GM04503 (cell line): ENCODE measurements at regions not wholly inside any gene's neighbourhood (a gene's known extent, or its start where the extent isn't known, plus 50 kb on each side); places are given as distances from the start of the nearest gene placed in this dataset.
A peak's percentile ranks its signal among the peaks of the same experiment; 100 is the strongest.

ENCODE experiments used
- DNase-seq: peaks from one replicate; pipeline ENCODE4 v3.0.0-alpha.2; 2012; ENCODE audit warnings: low read depth

- no peak for DNase-seq
These were observed 161.7 kb downstream of the PLPP3 start for GRCh38 chr1:56417646-56418045.

DNA sequence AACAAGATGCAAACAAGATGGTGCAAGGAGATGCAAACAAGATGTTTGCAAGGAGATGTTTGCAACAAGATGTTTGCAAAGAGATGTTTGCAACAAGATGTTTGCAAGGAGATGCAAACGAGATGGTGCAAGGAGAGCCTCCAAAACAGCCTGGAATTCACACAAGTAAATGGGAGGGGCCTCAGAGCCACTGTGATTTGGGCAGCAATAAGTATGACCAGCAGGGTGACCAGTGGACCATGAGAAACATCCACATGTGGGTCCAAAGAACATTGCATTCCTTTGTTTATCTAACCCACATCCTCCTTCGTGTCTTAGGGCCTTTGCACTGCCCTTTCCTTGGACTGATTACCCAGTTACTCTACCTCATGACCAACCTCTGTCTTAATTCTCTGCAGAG, 162.9 kb downstream of the PLPP3 start:
- DNase-seq: no peak

DNA sequence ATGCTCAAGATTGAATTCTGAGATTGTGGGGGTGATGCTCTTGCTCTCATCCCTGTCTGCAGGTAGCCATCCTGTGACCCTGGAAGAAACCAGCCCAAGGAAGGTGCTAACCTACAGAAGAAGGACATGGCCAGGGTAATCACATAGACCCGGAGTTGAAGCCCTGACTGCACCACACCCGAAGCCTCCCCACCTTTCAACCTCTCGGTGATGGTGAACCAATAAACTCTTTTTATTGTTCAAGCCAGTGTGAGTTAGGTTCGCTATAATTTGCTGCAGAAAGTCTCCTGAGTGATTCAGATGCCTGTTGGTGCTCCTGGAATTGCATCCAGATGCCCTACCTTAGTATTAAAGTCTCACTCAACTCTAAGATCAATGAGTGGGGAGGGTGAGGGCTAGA, 163.6 kb downstream of the PLPP3 start:
- no peak for DNase-seq

DNA sequence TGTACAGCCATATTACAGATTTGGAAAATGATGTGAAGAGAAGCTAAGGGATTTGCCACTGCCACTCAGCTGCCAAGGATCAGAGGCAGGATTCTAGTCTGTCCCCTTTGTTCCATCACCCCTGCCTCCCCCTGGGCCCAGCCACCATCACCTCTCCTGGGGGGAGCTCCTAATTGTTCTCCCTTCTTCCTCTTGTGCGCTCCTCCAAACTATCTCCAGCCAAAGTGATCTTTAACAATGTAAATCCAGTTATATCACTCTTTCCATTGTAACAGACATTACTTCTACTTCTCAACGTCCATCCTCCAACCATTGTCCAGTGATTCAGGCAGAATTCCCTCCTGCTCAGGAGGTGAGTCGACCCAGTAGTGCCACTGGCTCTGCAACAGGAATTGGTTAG, 164.1 kb downstream of the PLPP3 start:
- no peak for DNase-seq

DNA sequence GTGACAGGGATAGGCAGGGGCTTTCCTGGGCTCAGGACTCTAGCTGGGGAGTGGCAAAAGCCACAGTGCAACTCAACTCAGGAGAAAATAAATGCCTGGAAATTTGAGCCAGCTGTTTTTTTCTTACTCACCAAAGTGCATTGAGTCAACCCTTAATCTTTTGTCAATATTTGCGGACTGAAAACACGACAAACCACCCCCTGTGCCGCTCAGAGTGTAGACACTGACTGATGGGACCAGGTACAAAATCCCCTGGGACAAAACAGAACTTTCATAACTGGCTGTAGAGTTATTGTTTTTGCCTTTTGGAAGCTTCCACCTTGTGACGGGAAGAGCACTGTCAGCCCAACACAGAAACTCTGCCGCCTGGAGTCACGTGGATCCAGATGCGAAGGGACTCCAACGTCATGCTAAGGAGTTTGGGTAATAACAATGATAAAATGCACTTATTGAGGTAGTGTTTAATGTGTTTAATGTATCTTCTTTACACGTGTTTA, 164.6 kb downstream of the PLPP3 start:
- no peak for DNase-seq

DNA sequence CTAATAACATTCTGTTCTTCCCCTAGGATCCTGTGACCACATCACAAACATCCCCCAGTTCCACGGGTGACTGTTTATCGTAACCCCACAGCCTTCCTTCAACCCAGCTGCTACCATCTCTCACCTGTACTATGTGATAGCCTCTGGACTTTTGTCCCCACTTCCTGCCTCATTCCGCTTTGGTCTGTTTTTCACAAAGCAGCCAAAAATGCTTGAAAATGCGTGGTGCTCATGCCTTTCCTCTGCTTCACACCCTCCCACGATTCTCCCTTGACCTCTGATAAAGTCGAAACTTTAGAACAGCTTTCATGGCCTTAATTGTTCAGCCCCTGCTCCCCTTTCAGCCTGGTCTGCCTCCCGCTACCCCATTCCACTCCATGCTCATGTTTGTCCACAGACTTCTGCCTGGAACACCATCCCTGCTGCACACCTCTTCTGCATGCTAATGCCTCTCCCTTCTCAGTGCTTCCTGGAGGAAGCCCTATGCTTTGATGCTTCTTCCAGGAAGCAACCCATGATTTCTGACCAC, 165.6 kb downstream of the PLPP3 start:
- no peak for DNase-seq

DNA sequence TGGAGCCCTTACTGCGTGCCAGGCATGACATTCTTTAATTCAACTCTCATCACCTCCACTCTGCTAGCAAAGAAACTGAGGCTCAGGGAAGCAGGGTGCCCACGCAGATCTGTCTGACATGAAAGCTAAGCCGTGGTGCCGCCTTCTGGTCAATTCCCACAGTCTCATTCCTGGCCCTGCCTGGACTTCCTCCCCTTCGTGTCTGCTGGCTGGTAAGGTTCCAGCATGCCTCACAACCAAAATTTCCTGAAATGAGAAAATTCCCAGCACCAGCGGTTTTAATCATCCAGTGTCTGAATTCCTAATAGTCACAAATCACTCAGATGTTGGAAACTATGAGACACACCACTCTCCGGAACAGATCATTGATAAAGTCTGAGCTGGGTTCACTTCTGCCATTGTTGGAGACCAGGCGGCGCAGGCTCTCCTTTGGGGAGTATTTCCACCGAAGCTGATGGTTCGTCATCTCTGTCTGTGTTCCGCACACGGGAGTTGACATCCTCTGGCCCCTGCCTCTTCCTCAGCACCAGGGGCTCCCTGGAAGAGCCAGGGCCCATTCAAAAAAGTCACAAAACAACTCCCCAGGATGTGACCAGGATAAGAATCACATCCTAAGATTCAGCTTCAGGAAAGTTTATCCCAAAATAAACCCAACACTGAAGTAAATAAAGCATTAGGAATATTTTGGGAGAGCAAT, 167.7 kb downstream of the PLPP3 start:
- peak; percentile 57 for DNase-seq

GRCh38 chr1:56411021-56411420, 168.3 kb downstream of the PLPP3 start:
- no peak for DNase-seq

DNA sequence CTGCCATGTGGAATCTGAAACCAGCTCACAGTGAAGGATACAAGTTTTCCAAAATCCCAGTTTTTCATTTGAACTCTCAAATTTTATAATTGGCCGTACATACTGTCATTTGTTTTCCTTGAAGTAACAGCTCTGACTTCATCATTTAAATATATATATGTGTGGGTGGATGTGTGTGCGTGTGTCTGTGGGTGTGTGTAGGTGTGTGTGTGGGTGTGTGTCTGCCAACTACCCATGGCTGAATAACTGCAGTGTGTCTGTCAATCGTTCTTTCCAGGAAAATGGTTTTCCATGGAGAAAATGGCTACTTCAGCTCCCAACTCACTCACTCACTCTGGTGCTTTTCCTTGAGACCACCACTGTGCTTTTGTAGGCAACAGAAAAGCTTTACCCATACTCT, 169.0 kb downstream of the PLPP3 start:
- no peak for DNase-seq

GRCh38 chr1:56409112-56409691, 170.2 kb downstream of the PLPP3 start:
- DNase-seq: no peak

- DNase-seq: no peak
These were observed 172.5 kb downstream of the PLPP3 start for GRCh38 chr1:56406821-56407220.

DNA sequence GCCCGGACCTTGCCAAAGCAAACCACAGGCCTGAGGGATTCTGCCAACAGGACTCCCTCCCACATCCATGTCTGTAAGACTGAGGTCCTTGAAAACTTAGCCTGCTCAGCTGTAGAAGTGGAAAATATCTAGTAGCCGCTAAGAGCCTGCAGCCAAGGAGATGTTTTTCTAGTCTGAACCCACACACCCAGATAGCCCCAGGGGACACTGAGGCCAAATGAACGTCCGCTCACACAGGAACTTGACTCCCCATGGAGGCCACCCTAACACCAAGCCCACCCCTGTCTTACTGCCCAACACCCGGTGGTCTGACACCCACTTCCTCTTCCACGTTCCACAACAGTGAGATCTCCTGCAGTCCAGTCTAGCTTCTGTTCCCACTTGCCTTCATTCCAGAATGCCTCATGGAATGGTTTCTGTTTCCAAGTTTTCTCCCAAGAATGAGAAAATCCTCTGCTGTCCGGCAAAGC, 174.8 kb downstream of the PLPP3 start:
- peak; percentile 36 for DNase-seq

- DNase-seq: no peak
These were observed 175.3 kb downstream of the PLPP3 start for GRCh38 chr1:56404066-56404465.

DNA sequence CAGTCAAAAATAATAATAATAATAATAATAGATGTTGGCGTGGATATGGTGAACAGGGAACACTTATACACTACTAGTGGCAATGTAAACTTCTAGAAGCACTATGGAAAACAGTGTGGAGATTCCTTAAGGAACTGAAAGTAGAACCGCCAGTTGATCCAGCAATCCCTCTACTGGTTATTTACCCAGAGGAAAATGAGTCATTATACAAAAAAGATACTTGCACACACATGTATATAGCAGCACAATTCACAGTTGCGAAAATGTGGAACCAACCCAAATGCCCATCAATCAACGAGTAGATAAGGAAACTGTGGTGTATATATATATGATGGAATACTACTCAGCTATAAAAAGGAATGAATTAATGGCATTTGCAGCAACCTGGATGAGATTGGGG, 176.0 kb downstream of the PLPP3 start:
- DNase-seq: no peak

DNA sequence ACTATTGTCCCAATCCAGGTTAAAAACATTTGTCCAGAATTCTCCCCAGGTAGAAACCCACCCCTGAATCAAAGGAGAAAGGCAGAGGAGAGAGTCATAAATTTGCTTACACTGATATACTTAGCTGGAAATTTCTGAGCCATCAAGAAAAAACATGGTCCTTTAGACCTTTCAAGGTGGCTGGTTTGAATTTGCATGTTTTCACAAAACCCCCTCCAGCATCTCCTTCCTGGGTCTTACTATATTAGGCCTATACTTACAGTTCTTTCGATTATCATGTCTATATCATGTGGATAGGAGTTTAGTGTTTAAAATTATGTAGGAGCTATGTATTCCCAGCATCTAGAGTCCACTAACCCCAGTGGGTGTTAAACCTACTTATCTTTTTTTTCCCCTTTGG, 178.2 kb downstream of the PLPP3 start:
- no peak for DNase-seq

DNA sequence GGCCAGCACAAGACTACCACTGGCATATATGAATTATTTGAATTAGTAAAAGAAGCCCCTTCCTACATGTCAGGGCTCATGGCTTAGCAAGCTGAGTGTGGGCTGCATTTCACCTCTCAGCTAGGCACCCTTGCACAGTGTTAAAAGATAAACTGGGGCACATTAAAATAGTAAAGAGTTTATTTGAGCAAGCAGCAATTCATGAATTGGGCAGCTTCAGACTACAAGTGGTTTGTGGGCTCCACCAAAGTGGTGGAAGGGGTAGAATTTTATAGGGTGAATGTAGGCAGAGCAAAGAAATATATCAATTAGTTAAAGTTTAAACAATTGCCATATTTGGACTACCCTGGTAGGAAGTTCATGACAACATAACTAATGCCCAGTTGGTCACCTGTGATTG, 178.8 kb downstream of the PLPP3 start:
- DNase-seq: no peak

GRCh38 chr1:56399795-56400194, 179.6 kb downstream of the PLPP3 start:
- DNase-seq: no peak

DNA sequence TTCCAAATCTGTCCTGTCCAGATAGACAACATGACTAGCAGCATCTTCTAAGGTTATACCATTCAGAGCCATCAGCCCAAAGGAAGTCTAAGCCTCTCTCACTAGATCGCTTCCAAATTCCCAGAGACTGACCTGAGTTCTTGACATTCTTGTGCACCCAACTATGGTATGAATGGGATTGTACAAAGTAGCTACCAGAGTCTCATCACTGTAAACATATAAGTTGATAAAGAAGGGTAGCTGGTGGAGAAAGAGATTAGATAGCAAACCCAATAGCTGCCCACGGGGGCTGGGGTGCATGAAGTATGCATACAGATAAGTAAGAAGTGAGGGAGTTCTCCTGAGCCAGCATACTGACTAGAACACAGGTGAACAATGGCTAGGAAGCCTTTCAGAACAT, 180.0 kb downstream of the PLPP3 start:
- no peak for DNase-seq

DNA sequence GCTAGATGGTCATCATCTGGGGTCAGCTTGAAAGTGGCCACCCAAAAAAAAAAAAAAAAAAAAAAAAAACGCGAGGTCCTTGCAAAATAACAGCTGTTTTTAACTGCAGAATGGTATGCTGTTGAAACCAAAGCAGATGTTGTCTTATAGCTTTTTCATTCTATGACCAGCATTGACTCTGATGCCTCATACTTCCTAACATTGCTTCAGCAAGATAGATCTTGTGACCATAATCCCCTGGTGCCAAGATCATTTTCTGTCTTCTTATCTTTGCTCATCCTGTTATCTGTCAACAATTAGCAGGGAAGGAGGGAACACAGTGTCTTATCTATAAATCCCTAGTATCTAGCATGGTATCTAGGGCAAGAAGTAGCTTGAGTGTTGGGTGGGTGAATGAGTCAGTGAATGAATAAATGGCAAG, 181.5 kb downstream of the PLPP3 start:
- peak; percentile 57 for DNase-seq

GRCh38 chr1:56397409-56397808, 182.0 kb downstream of the PLPP3 start:
- DNase-seq: peak; percentile 35

- DNase-seq: no peak
These were observed 182.8 kb downstream of the PLPP3 start for GRCh38 chr1:56396581-56396980.

GRCh38 chr1:56395776-56396175, 183.6 kb downstream of the PLPP3 start:
- DNase-seq: no peak

DNA sequence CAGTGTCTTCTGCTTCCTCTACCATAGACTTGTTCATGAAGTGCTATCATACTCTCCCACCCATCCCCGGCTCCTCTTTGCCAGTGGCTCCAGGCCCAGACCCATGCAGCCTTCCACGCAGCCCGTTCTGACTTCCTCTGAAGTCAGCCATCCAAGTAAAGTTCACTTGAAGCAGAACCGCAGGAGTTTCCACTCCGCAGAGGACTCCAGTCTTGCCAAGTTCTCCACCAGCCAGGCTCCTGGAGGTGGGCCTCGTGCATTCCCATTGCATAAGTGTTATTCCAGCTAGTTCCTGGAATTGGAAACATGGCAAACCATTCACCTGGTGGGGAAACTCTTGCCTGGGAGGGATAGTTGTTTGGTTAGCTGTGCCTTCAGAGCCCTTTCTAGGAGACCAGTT, 185.1 kb downstream of the PLPP3 start:
- DNase-seq: no peak
